A549 (cell line): ENCODE measurements at regions not wholly inside any gene's neighbourhood (a gene's known extent, or its start where the extent isn't known, plus 50 kb on each side); places are given as distances from the start of the nearest gene placed in this dataset.

Source experiments
- ATAC-seq, 2 experiments: fragments of 200-7000 bp in 1 of 2; fragments of >200 bp in 1 of 2; cut with Nextera tagmentation in 1 of 2; cut with Tn5 transposase in 1 of 2; 3 replicates each; pipeline versions ENCODE4 v1.8.0 to v1.9.1; 2018 to 2020; ENCODE audit warnings: mild to moderate bottlenecking in 1 of 2, moderate library complexity in 1 of 2
- CTCF ChIA-PET: fragments of 300-600 bp; sonication (Branson Sonifier 250); formaldehyde crosslinking; extraction: SDS; loops from one replicate; lab custom pipeline; 2021; ENCODE audit warnings: antibody characterized with exemption, inconsistent platforms; lab: Yijun Ruan, JAX
- POLR2A ChIA-PET: fragments of 350-600 bp; formaldehyde crosslinking; extraction: SDS; loops from one replicate; lab custom pipeline; 2021; ENCODE audit warnings: antibody characterized with exemption, inconsistent platforms; lab: Yijun Ruan, JAX
- DNase-seq, 2 experiments: peaks; one replicate each; pipeline versions ENCODE4 v3.0.0 to v3.0.0-alpha.2; 2011 to 2016; ENCODE audit warnings: low read depth in 1 of 2, low spot score in 1 of 2
- FAIRE-seq: peaks from 2 replicates; lab custom pipeline; 2011; peaks lifted over from hg19 to GRCh38; lab: Jason Lieb, UNC
- H3K27ac ChIP-seq, 2 experiments: fragments of >200 bp; sonication (Bioruptor Twin); formaldehyde crosslinking; 3 replicates each; pipeline ENCODE4 v1.5.1; 2016 to 2017
- H3K4me1 ChIP-seq: fragments of >200 bp; sonication (Bioruptor Twin); formaldehyde crosslinking; 3 replicates; pipeline ENCODE4 v1.6.1; 2016
- H3K4me2 ChIP-seq: fragments of >200 bp; sonication (Bioruptor Twin); formaldehyde crosslinking; 3 replicates; pipeline ENCODE4 v1.6.1; 2016
- H3K4me3 ChIP-seq: fragments of >200 bp; sonication (Bioruptor Twin); formaldehyde crosslinking; 3 replicates; pipeline ENCODE4 v1.5.1; 2016
- H3K9me3 ChIP-seq: fragments of >200 bp; sonication (Bioruptor Twin); formaldehyde crosslinking; 3 replicates; pipeline ENCODE4 v1.6.1; 2016
- CBX2 ChIP-seq: fragments of 200-600 bp; sonication (generic); IDR thresholded peaks from 2 replicates; pipeline ENCODE4 v1.6.1; 2016; ENCODE audit warnings: low read depth, mild to moderate bottlenecking, borderline replicate concordance
- CEBPB ChIP-seq, 2 experiments: fragments of >200 bp in 1 of 2; sonication (Bioruptor Twin) in 1 of 2; formaldehyde crosslinking in 1 of 2; IDR thresholded peaks; 2 replicates each; pipeline ENCODE4 v1.6.1; 2012 to 2016
- CHD2 ChIP-seq: fragments of 150-350 bp; IDR thresholded peaks from 2 replicates; pipeline ENCODE4 v1.6.1; 2014; ENCODE audit warnings: low read length; ENCODE audit not compliant: partially characterized antibody
- EHMT2 ChIP-seq: fragments of 200-600 bp; sonication (generic); IDR thresholded peaks from 2 replicates; pipeline ENCODE4 v1.6.1; 2016; ENCODE audit warnings: antibody characterized with exemption, low read depth, mild to moderate bottlenecking, moderate library complexity
- ELK1 ChIP-seq: fragments of 150-350 bp; IDR thresholded peaks from 2 replicates; pipeline ENCODE4 v1.6.1; 2014; ENCODE audit warnings: low read depth, mild to moderate bottlenecking, low read length
- FOXS1 ChIP-seq: fragments of 250-450 bp; sonication (Bioruptor Pico); IDR thresholded peaks from 2 replicates; pipeline ENCODE4 v1.5.0; 2020; ENCODE audit warnings: mild to moderate bottlenecking, moderate library complexity
- GATA3 ChIP-seq: IDR thresholded peaks from 2 replicates; pipeline ENCODE4 v1.6.1; 2012; ENCODE audit warnings: borderline replicate concordance
- HDAC2 ChIP-seq: fragments of 200-600 bp; sonication (generic); IDR thresholded peaks from 2 replicates; pipeline ENCODE4 v1.6.1; 2016
- HOXB5 ChIP-seq: fragments of 250-450 bp; sonication (Bioruptor Pico); IDR thresholded peaks from 2 replicates; pipeline ENCODE4 v1.5.0; 2020; ENCODE audit warnings: mild to moderate bottlenecking, moderate library complexity
- JUN ChIP-seq, 2 experiments: fragments of >200 bp; sonication (Bioruptor Twin); formaldehyde crosslinking; IDR thresholded peaks; 2 replicates in 1 of 2; 3 replicates in 1 of 2; pipeline ENCODE4 v1.6.1; 2016 to 2017
- JUNB ChIP-seq: fragments of >200 bp; sonication (Bioruptor Twin); formaldehyde crosslinking; IDR thresholded peaks from 2 replicates; pipeline ENCODE4 v1.6.1; 2016
- MAFK ChIP-seq: fragments of 450-650 bp; IDR thresholded peaks from 2 replicates; pipeline ENCODE4 v1.6.1; 2014; ENCODE audit not compliant: partially characterized antibody
- MAX ChIP-seq: IDR thresholded peaks from 2 replicates; pipeline ENCODE4 v1.6.1; 2012
- MYC ChIP-seq: IDR thresholded peaks from 2 replicates; pipeline ENCODE4 v1.6.1; 2012; ENCODE audit warnings: mild to moderate bottlenecking, inconsistent platforms, low read length, improper control_type of control experiment, borderline replicate concordance
- NFE2L2 ChIP-seq: fragments of 150-350 bp; conservative IDR thresholded peaks from 2 replicates; pipeline ENCODE4 v1.6.1; 2014; ENCODE audit warnings: low read length
- NR3C1 ChIP-seq: fragments of >200 bp; sonication (Bioruptor Twin); formaldehyde crosslinking; IDR thresholded peaks from 3 replicates; pipeline ENCODE4 v1.6.1; 2017
- PBX3 ChIP-seq: IDR thresholded peaks from 2 replicates; pipeline ENCODE4 v1.6.1; 2012
- POLR2AphosphoS2 ChIP-seq: conservative IDR thresholded peaks from 2 replicates; pipeline ENCODE4 v1.6.1; 2012; ENCODE audit warnings: low read length, improper control_type of control experiment, inconsistent platforms
- RFX5 ChIP-seq: fragments of 450-650 bp; IDR thresholded peaks from 2 replicates; pipeline ENCODE4 v1.7.1; 2014; ENCODE audit warnings: antibody characterized with exemption, mild to moderate bottlenecking, moderate library complexity
- SREBF2 ChIP-seq: fragments of 450-650 bp; IDR thresholded peaks from 2 replicates; pipeline ENCODE4 v1.6.1; 2014; ENCODE audit warnings: mild to moderate bottlenecking, moderate library complexity
- TP53 ChIP-seq: fragments of 250-450 bp; sonication (Bioruptor Pico); IDR thresholded peaks from 2 replicates; pipeline ENCODE4 v1.5.0; 2021; ENCODE audit warnings: mild to moderate bottlenecking, moderate library complexity
- ZC3H11A ChIP-seq: fragments of 450-650 bp; IDR thresholded peaks from 2 replicates; pipeline ENCODE4 v1.6.1; 2014; ENCODE audit warnings: antibody characterized with exemption, mild to moderate bottlenecking
- ZFP36 ChIP-seq: fragments of 450-650 bp; IDR thresholded peaks from 2 replicates; pipeline ENCODE4 v1.6.1; 2014; ENCODE audit warnings: borderline replicate concordance; ENCODE audit not compliant: partially characterized antibody
- WGBS: methylation state at CpG from one replicate; pipeline ENCODE4 v1.1.6; 2017; ENCODE audit errors: missing lambda C conversion rate; 5-methylcytosine and 5-hydroxymethylcytosine counted together
- TF ChIP-seq, protein P1 (sequence below): fragments of >200 bp; sonication (Bioruptor Twin); formaldehyde crosslinking; IDR thresholded peaks from 3 replicates; pipeline ENCODE4 v1.6.1; 2016

- TF ChIP-seq, protein P1, sequence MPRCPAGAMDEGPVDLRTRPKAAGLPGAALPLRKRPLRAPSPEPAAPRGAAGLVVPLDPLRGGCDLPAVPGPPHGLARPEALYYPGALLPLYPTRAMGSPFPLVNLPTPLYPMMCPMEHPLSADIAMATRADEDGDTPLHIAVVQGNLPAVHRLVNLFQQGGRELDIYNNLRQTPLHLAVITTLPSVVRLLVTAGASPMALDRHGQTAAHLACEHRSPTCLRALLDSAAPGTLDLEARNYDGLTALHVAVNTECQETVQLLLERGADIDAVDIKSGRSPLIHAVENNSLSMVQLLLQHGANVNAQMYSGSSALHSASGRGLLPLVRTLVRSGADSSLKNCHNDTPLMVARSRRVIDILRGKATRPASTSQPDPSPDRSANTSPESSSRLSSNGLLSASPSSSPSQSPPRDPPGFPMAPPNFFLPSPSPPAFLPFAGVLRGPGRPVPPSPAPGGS, result no peak
- no peak for TF ChIP-seq HOXB5
- TF ChIP-seq, all 56 proteins: peak for 0
Measured at GRCh38 chr15:67943475-67943874, 103.6 kb upstream of the RNU6-1 start (continued).

DNA sequence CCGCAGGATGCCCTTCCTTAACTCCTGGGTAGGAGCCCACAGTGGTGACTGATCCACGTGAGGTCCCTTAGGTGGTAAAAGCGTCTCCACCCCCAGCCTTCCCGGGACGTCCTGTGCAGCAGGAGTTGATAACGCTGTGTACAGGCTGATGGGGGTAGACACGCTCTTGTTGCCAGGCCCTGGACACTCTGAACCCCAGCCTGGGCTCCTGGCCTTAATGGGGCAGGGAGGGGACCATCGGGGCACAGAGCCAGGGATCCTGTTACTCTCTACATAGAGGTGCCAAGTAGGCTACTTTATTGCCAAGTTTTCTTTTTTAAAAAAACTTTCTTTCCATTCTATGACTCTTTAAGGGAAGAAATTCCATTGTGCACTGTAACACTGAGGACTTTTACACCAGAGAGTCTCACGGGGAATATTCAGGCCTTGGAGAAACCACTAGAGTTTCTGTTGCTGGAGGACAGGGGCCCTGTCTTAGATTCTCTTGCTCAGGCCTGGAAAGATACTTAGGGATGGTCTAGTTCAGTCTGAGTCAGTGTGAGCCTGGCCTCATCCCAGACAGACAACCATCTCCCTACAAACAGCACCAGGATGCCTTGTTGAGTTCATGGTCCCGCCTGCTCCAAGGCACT is 104.3 kb upstream of the RNU6-1 start:
- no peak for DNase-seq
- 94% methylated on average over 10 of the region's 10 CpGs for WGBS
- H3K4me2 ChIP-seq, result no peak overlapping the region
- ChIA-PET CTCF (no interaction called here), POLR2A (no interaction called here)
- TF ChIP-seq EHMT2 (no peak), MYC (no peak), JUN (IDR thresholded peaks at IDR 0.05) (no peak), MAX (no peak), CEBPB (IDR thresholded peaks at IDR 0.05) (no peak), NFE2L2 (no peak), ZC3H11A (no peak)
- H3K4me1 ChIP-seq, result peaks cover 36% of the 10 kb centered on the region
- no peak for FAIRE-seq
- H3K27ac ChIP-seq, result peak overlapping the region; percentile 14 to 67; a peak in 3 of 6 replicates
- no peak overlapping the region for H3K4me3 ChIP-seq
- no peaks in the 10 kb centered on the region for H3K9me3 ChIP-seq
- ATAC-seq, result no peak

GRCh38 chr15:67945131-67945530 is 105.3 kb upstream of the RNU6-1 start:
- H3K4me1 ChIP-seq, result peaks cover 36% of the 10 kb centered on the region
- POLR2A ChIA-PET, result interaction anchor here (2.1 kb wide), 1 partner anchor 30 kb away, joined by 12 read pairs; no protein-coding TSS in a partner anchor
- peak overlapping the region; percentile 67 to 81; a peak in 5 of 6 replicates for H3K27ac ChIP-seq
- 91% methylated on average over 2 of the region's 2 CpGs for WGBS
- H3K4me2 ChIP-seq, result no peak overlapping the region
- no peak overlapping the region for H3K4me3 ChIP-seq
- CTCF ChIA-PET, result interaction anchor here (1.5 kb wide), 1 partner anchor 210 kb away, joined by 5 read pairs; no protein-coding TSS in a partner anchor
- ATAC-seq (no peak), FAIRE-seq (no peak), DNase-seq (no peak)
- H3K9me3 ChIP-seq, result no peaks in the 10 kb centered on the region
- TF ChIP-seq HDAC2 (no peak), ELK1 (no peak), JUNB (no peak), CHD2 (no peak), RFX5 (no peak), MAFK (no peak), TP53 (CRISPR knock-in tag) (no peak), NR3C1 (no peak), ZFP36 (no peak), SREBF2 (no peak), EHMT2 (no peak), POLR2AphosphoS2 (no peak), CBX2 (no peak), JUN (IDR thresholded peaks at IDR 0.05) (no peak), MYC (no peak), PBX3 (no peak), FOXS1 (CRISPR knock-in tag) (no peak), ZC3H11A (no peak), NFE2L2 (no peak), GATA3 (no peak)
